CD4-positive, alpha-beta T cell (primary cell): ENCODE measurements at regions not wholly inside any gene's neighbourhood (a gene's known extent, or its start where the extent isn't known, plus 50 kb on each side); places are given as distances from the start of the nearest gene placed in this dataset.

ENCODE experiments used
- ATAC-seq: fragments of 200-7000 bp; cut with Tn5 transposase; one replicate; pipeline ENCODE4 v1.10.0; 2022; ENCODE audit warnings: mild to moderate bottlenecking; ENCODE audit not compliant: poor library complexity
- CTCF ChIA-PET: fragments of 350-600 bp; sonication (Branson Sonifier 250); formaldehyde crosslinking; loops from one replicate; lab custom pipeline; 2021; ENCODE audit warnings: antibody characterized with exemption, inconsistent platforms; lab: Charles Lee
- POLR2A ChIA-PET: fragments of 350-600 bp; sonication (Branson Sonifier 250); formaldehyde crosslinking; loops from one replicate; lab custom pipeline; 2021; ENCODE audit warnings: antibody characterized with exemption, inconsistent platforms; lab: Charles Lee
- DNase-seq, 14 experiments: peaks; one replicate each; pipeline ENCODE4 v3.0.0-alpha.2; 2013 to 2020; ENCODE audit warnings: mixed read lengths in 2 of 14
- H3K27ac ChIP-seq, 2 donors: one replicate each; pipeline versions ENCODE4 v1.5.1 to v1.7.0; 2013; ENCODE audit warnings: low read length in 2 of 2, low read depth in 1 of 2, mild to moderate bottlenecking in 1 of 2
- H3K27me3 ChIP-seq, 2 experiments: 1 replicate in 1 of 2; 2 replicates in 1 of 2; pipeline versions ENCODE4 v1.6.1 to v1.7.0; 2013; ENCODE audit warnings: low read length in 2 of 2, control low read depth in 1 of 2, mild to moderate bottlenecking in 1 of 2, moderate library complexity in 1 of 2; ENCODE audit not compliant: insufficient read depth in 2 of 2, control insufficient read depth in 1 of 2
- H3K36me3 ChIP-seq: one replicate; pipeline ENCODE4 v1.6.1; 2013; ENCODE audit warnings: low read length, control low read depth; ENCODE audit not compliant: insufficient read depth
- H3K4me1 ChIP-seq: one replicate; pipeline ENCODE4 v1.6.1; 2013; ENCODE audit warnings: low read length, control low read depth; ENCODE audit not compliant: insufficient read depth
- H3K4me3 ChIP-seq: one replicate; pipeline ENCODE4 v1.5.1; 2013; ENCODE audit warnings: mild to moderate bottlenecking, low read length, moderate library complexity
- H3K9me3 ChIP-seq, 2 experiments: 1 replicate in 1 of 2; 2 replicates in 1 of 2; pipeline versions ENCODE4 v1.6.1 to v1.7.0; 2013; ENCODE audit warnings: low read length in 2 of 2, mild to moderate bottlenecking in 2 of 2, control low read depth in 1 of 2, moderate library complexity in 1 of 2; ENCODE audit not compliant: control insufficient read depth in 1 of 2, insufficient read depth in 1 of 2
- H3K27ac Mint-ChIP-seq: one replicate; pipeline ENCODE4 v1.8.0; 2020; ENCODE audit warnings: mixed read lengths
- H3K27me3 Mint-ChIP-seq: one replicate; pipeline ENCODE4 v1.8.0; 2021; ENCODE audit warnings: mixed read lengths
- H3K36me3 Mint-ChIP-seq: one replicate; pipeline ENCODE4 v1.8.0; 2021; ENCODE audit warnings: low read depth, mixed read lengths
- H3K4me1 Mint-ChIP-seq: one replicate; pipeline ENCODE4 v1.8.0; 2021; ENCODE audit warnings: low read depth, mixed read lengths
- H3K4me3 Mint-ChIP-seq: one replicate; pipeline ENCODE4 v1.8.0; 2020; ENCODE audit warnings: mild to moderate bottlenecking, mixed read lengths
- H3K9me3 Mint-ChIP-seq: one replicate; pipeline ENCODE4 v1.8.0; 2020; ENCODE audit warnings: mixed read lengths
- CTCF ChIP-seq: fragments of 200-600 bp; IDR thresholded peaks from one replicate; pipeline ENCODE4 v1.8.0; 2022; ENCODE audit warnings: antibody characterized with exemption, mild to moderate bottlenecking
- intact Hi-C, 2 experiments: fragments of 100-400 bp; cut with DNase I in 1 of 2; cut with micrococcal nuclease in 1 of 2; formaldehyde crosslinking; loops; one replicate each; pipeline versions ENCODE4 v1.15.1 to v1.9.0; 2023 to 2025; cut with DNase I, micrococcal nuclease

- H3K27me3 Mint-ChIP-seq, result no peaks in the 10 kb centered on the region
- peaks cover 6% of the 10 kb centered on the region for H3K9me3 Mint-ChIP-seq
- TF ChIP-seq CTCF, result no peak
- no peak for ATAC-seq
- intact Hi-C loops, result no loop called here
- H3K27ac Mint-ChIP-seq, result no peak overlapping the region
- no peak overlapping the region for H3K4me3 Mint-ChIP-seq
- Histone ChIP-seq H3K27ac (no peak overlapping the region), H3K4me1 (peaks cover 7% of the 10 kb centered on the region), H3K9me3 (no peaks in the 10 kb centered on the region), H3K27me3 (no peaks in the 10 kb centered on the region), H3K36me3 (no peaks in the 10 kb centered on the region), H3K4me3 (no peak overlapping the region)
- no peaks in the 10 kb centered on the region for H3K4me1 Mint-ChIP-seq
- no peak for DNase-seq
- no peaks in the 10 kb centered on the region for H3K36me3 Mint-ChIP-seq
- POLR2A ChIA-PET, result no interaction called here
- CTCF ChIA-PET, result interaction anchor here (1.2 kb wide), 1 partner anchor 85 kb away, joined by 3 read pairs; no protein-coding TSS in a partner anchor
Measured at GRCh38 chr3:187832202-187832601, 86.9 kb upstream of the BCL6 start.

- H3K27ac Mint-ChIP-seq, result no peak overlapping the region
- intact Hi-C loops, result no loop called here
- no peaks in the 10 kb centered on the region for H3K36me3 ChIP-seq
- TF ChIP-seq CTCF, result no peak
- peaks cover 6% of the 10 kb centered on the region for H3K4me1 ChIP-seq
- H3K4me3 Mint-ChIP-seq, result no peak overlapping the region
- H3K36me3 Mint-ChIP-seq, result no peaks in the 10 kb centered on the region
- ATAC-seq (no peak), DNase-seq (no peak)
- ChIA-PET CTCF (no interaction called here), POLR2A (no interaction called here)
- H3K9me3 Mint-ChIP-seq, result peaks cover 6% of the 10 kb centered on the region
- no peaks in the 10 kb centered on the region for H3K27me3 ChIP-seq
- no peaks in the 10 kb centered on the region for H3K9me3 ChIP-seq
- H3K27me3 Mint-ChIP-seq, result no peaks in the 10 kb centered on the region
- H3K27ac ChIP-seq, result no peak overlapping the region
- H3K4me1 Mint-ChIP-seq, result no peaks in the 10 kb centered on the region
- no peak overlapping the region for H3K4me3 ChIP-seq
Measured at GRCh38 chr3:187833375-187833774, 88.1 kb upstream of the BCL6 start.

- Mint-ChIP-seq H3K9me3 (peaks cover 6% of the 10 kb centered on the region), H3K4me3 (no peak overlapping the region), H3K4me1 (no peaks in the 10 kb centered on the region), H3K27me3 (no peaks in the 10 kb centered on the region), H3K36me3 (no peaks in the 10 kb centered on the region), H3K27ac (no peak overlapping the region)
- Histone ChIP-seq H3K4me3 (no peak overlapping the region), H3K27me3 (no peaks in the 10 kb centered on the region), H3K36me3 (no peaks in the 10 kb centered on the region), H3K9me3 (no peaks in the 10 kb centered on the region), H3K4me1 (no peaks in the 10 kb centered on the region), H3K27ac (no peak overlapping the region)
- intact Hi-C loops, result no loop called here
- no peak for DNase-seq
- CTCF ChIA-PET, result no interaction called here
- ATAC-seq, result no peak
- POLR2A ChIA-PET, result no interaction called here
- no peak for TF ChIP-seq CTCF
Measured at GRCh38 chr3:187833799-187834578, 88.7 kb upstream of the BCL6 start.
